ENCODE measurements at regions not wholly inside any gene's neighbourhood (a gene's known extent, or its start where the extent isn't known, plus 50 kb on each side); places are given as distances from the start of the nearest gene placed in this dataset.

DNA sequence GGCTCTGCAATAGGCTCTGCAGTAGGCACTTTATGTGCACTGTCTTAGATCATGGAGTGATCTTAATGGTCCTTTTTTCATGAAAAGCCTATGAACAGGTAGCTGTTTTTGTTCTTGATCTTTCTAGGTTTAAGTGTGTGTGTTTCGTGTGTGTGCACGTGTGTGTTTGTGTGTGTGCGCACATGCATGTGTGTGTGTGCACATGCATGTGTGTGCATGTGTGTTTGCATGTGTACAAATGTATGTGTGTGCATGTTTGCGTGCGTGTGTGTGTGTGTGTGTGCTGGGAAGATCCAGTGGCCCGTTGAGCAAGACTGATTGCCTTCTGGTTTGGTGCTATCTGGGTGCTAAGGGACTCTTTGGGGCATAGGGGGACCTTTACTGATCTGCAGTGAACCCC lies 334.8 kb downstream of the GLRX3 start:
- ChIA-PET POLR2A (no interaction called here), CTCF (no interaction called here)
- DNase-seq, result no peak
- H3K36me3 ChIP-seq (ENCODE audit: control insufficient read depth in 4 of 4, insufficient read depth in 4 of 4, low read length in 3 of 4), result no peaks in the 10 kb centered on the region
- H3K9me3 ChIP-seq (ENCODE audit: control extremely low read depth in 1 of 5, control insufficient read depth in 4 of 5, insufficient read depth in 2 of 5, low read depth in 1 of 5, low read length in 4 of 5), result peaks cover 0 to 10% (median 6%) of the 10 kb centered on the region in 5 experiments
- no peak overlapping the region for H3K27ac ChIP-seq (ENCODE audit: insufficient read depth in 1 of 2, low read depth in 1 of 2, low read length in 2 of 2, poor library complexity in 1 of 2, severe bottlenecking in 2 of 2)
- H3K27me3 ChIP-seq (replicated peaks in 2 of 5; ENCODE audit: control insufficient read depth in 4 of 5, insufficient read depth in 5 of 5, low read length in 4 of 5), result no peaks in the 10 kb centered on the region
- no peaks in the 10 kb centered on the region for H3K4me1 ChIP-seq (ENCODE audit: control extremely low read depth in 1 of 4, control insufficient read depth in 4 of 4, insufficient read depth in 4 of 4, low read length in 3 of 4)
- no peak overlapping the region for H3K4me3 ChIP-seq (ENCODE audit: control insufficient read depth in 1 of 7, extremely low read depth in 1 of 7, insufficient read depth in 4 of 7, low read depth in 2 of 7, low read length in 6 of 7)
- WGBS (ENCODE audit: insufficient coverage), result 100% methylated on average over 3 of the region's 6 CpGs

DNA sequence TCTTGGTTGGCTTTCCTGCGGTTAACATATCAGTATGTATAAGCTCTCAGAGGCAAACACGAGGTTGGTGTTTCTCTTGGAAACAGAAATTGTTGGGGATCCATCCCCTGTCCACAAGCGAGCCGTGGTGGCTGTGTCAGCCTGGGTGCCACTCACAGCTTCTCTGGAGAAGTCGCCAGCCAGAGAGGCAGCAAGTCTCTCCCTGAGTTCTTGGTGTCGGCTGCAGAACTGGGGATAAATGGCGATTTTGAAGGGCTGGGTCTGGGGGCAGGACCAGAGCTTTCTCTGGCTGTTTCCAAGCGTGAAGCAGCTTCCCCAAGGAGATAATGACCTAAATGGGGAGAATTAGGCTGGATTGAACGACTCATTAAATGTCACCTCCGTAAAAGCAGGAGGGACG lies 335.3 kb downstream of the GLRX3 start:
- no peaks in the 10 kb centered on the region for H3K36me3 ChIP-seq (ENCODE audit: control insufficient read depth in 4 of 4, insufficient read depth in 4 of 4, low read length in 3 of 4)
- DNase-seq, result no peak
- H3K27me3 ChIP-seq (replicated peaks in 2 of 5; ENCODE audit: control insufficient read depth in 4 of 5, insufficient read depth in 5 of 5, low read length in 4 of 5), result no peaks in the 10 kb centered on the region
- CTCF ChIA-PET, result no interaction called here
- no peak overlapping the region for H3K4me3 ChIP-seq (ENCODE audit: control insufficient read depth in 1 of 7, extremely low read depth in 1 of 7, insufficient read depth in 4 of 7, low read depth in 2 of 7, low read length in 6 of 7)
- H3K27ac ChIP-seq (ENCODE audit: insufficient read depth in 1 of 2, low read depth in 1 of 2, low read length in 2 of 2, poor library complexity in 1 of 2, severe bottlenecking in 2 of 2), result no peak overlapping the region
- POLR2A ChIA-PET, result no interaction called here
- H3K9me3 ChIP-seq (ENCODE audit: control extremely low read depth in 1 of 5, control insufficient read depth in 4 of 5, insufficient read depth in 2 of 5, low read depth in 1 of 5, low read length in 4 of 5), result peaks cover 0 to 10% (median 6%) of the 10 kb centered on the region in 5 experiments
- WGBS (ENCODE audit: insufficient coverage), result 83% methylated on average over 11 of the region's 11 CpGs
- H3K4me1 ChIP-seq (ENCODE audit: control extremely low read depth in 1 of 4, control insufficient read depth in 4 of 4, insufficient read depth in 4 of 4, low read length in 3 of 4), result no peaks in the 10 kb centered on the region

- CTCF ChIA-PET, result no interaction called here
- Histone ChIP-seq H3K9me3 (ENCODE audit: control extremely low read depth in 1 of 5, control insufficient read depth in 4 of 5, insufficient read depth in 2 of 5, low read depth in 1 of 5, low read length in 4 of 5) (peaks cover 0 to 10% (median 6%) of the 10 kb centered on the region in 5 experiments), H3K27ac (ENCODE audit: insufficient read depth in 1 of 2, low read depth in 1 of 2, low read length in 2 of 2, poor library complexity in 1 of 2, severe bottlenecking in 2 of 2) (no peak overlapping the region), H3K27me3 (replicated peaks in 2 of 5; ENCODE audit: control insufficient read depth in 4 of 5, insufficient read depth in 5 of 5, low read length in 4 of 5) (no peaks in the 10 kb centered on the region), H3K36me3 (ENCODE audit: control insufficient read depth in 4 of 4, insufficient read depth in 4 of 4, low read length in 3 of 4) (no peaks in the 10 kb centered on the region), H3K4me1 (ENCODE audit: control extremely low read depth in 1 of 4, control insufficient read depth in 4 of 4, insufficient read depth in 4 of 4, low read length in 3 of 4) (no peaks in the 10 kb centered on the region), H3K4me3 (ENCODE audit: control insufficient read depth in 1 of 7, extremely low read depth in 1 of 7, insufficient read depth in 4 of 7, low read depth in 2 of 7, low read length in 6 of 7) (no peak overlapping the region)
- 78% methylated on average over 5 of the region's 5 CpGs for WGBS (ENCODE audit: insufficient coverage)
- POLR2A ChIA-PET, result no interaction called here
- no peak for DNase-seq
Observed at GRCh38 chr10:130472236-130472635, 336.0 kb downstream of the GLRX3 start.

- WGBS (ENCODE audit: insufficient coverage), result 86% methylated on average over 6 of the region's 9 CpGs
- ChIA-PET POLR2A (no interaction called here), CTCF (no interaction called here)
Observed at GRCh38 chr10:130474591-130474990, 338.4 kb downstream of the GLRX3 start.

DNA sequence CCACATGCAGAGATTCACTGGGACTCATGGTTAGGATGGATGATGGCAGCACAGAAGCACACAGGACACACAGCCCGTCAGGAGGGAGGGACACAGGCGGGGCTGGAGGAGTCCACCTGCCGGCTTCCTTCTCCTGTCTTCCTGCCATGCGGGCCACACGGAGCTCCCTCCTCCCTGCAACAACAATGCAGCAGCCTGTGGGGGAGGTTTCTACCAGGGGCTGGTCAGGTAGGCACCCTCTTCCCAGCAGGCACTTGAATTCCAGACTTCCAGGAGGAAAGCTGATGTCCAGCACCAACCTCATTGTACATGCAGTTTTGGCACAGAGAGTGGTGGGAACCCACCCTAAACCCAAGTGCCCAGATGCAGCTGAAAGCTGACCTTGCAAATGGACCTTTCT lies 341.2 kb downstream of the GLRX3 start:
- Histone ChIP-seq H3K27me3 (replicated peaks in 2 of 5; ENCODE audit: control insufficient read depth in 4 of 5, insufficient read depth in 5 of 5, low read length in 4 of 5) (peaks cover 0 to 2% (median 0%) of the 10 kb centered on the region in 5 experiments), H3K27ac (ENCODE audit: insufficient read depth in 1 of 2, low read depth in 1 of 2, low read length in 2 of 2, poor library complexity in 1 of 2, severe bottlenecking in 2 of 2) (no peak overlapping the region), H3K4me1 (ENCODE audit: control extremely low read depth in 1 of 4, control insufficient read depth in 4 of 4, insufficient read depth in 4 of 4, low read length in 3 of 4) (no peaks in the 10 kb centered on the region), H3K36me3 (ENCODE audit: control insufficient read depth in 4 of 4, insufficient read depth in 4 of 4, low read length in 3 of 4) (no peaks in the 10 kb centered on the region), H3K4me3 (ENCODE audit: control insufficient read depth in 1 of 7, extremely low read depth in 1 of 7, insufficient read depth in 4 of 7, low read depth in 2 of 7, low read length in 6 of 7) (no peak overlapping the region), H3K9me3 (ENCODE audit: control extremely low read depth in 1 of 5, control insufficient read depth in 4 of 5, insufficient read depth in 2 of 5, low read depth in 1 of 5, low read length in 4 of 5) (no peaks in the 10 kb centered on the region)
- DNase-seq, result no peak
- ChIA-PET CTCF (no interaction called here), POLR2A (no interaction called here)
- 73% methylated on average over 3 of the region's 5 CpGs for WGBS (ENCODE audit: insufficient coverage)

More at GRCh38 chr10:130474591-130474990, 338.4 kb downstream of the GLRX3 start:
- H3K9me3 ChIP-seq (ENCODE audit: control extremely low read depth in 1 of 5, control insufficient read depth in 4 of 5, insufficient read depth in 2 of 5, low read depth in 1 of 5, low read length in 4 of 5), result peaks cover 0 to 6% (median 0%) of the 10 kb centered on the region in 5 experiments
- H3K4me1 ChIP-seq (ENCODE audit: control extremely low read depth in 1 of 4, control insufficient read depth in 4 of 4, insufficient read depth in 4 of 4, low read length in 3 of 4), result no peaks in the 10 kb centered on the region
- no peak overlapping the region for H3K4me3 ChIP-seq (ENCODE audit: control insufficient read depth in 1 of 7, extremely low read depth in 1 of 7, insufficient read depth in 4 of 7, low read depth in 2 of 7, low read length in 6 of 7)
- no peak for DNase-seq
- H3K27ac ChIP-seq (ENCODE audit: insufficient read depth in 1 of 2, low read depth in 1 of 2, low read length in 2 of 2, poor library complexity in 1 of 2, severe bottlenecking in 2 of 2), result no peak overlapping the region
- no peaks in the 10 kb centered on the region for H3K27me3 ChIP-seq (replicated peaks in 2 of 5; ENCODE audit: control insufficient read depth in 4 of 5, insufficient read depth in 5 of 5, low read length in 4 of 5)
- H3K36me3 ChIP-seq (ENCODE audit: control insufficient read depth in 4 of 4, insufficient read depth in 4 of 4, low read length in 3 of 4), result no peaks in the 10 kb centered on the region

GRCh38 chr10:130479146-130479545 lies 343.0 kb downstream of the GLRX3 start:
- Histone ChIP-seq H3K27ac (ENCODE audit: insufficient read depth in 1 of 2, low read depth in 1 of 2, low read length in 2 of 2, poor library complexity in 1 of 2, severe bottlenecking in 2 of 2) (no peak overlapping the region), H3K36me3 (ENCODE audit: control insufficient read depth in 4 of 4, insufficient read depth in 4 of 4, low read length in 3 of 4) (no peaks in the 10 kb centered on the region), H3K4me3 (ENCODE audit: control insufficient read depth in 1 of 7, extremely low read depth in 1 of 7, insufficient read depth in 4 of 7, low read depth in 2 of 7, low read length in 6 of 7) (no peak overlapping the region), H3K27me3 (replicated peaks in 2 of 5; ENCODE audit: control insufficient read depth in 4 of 5, insufficient read depth in 5 of 5, low read length in 4 of 5) (peaks cover 0 to 2% (median 0%) of the 10 kb centered on the region in 5 experiments), H3K4me1 (ENCODE audit: control extremely low read depth in 1 of 4, control insufficient read depth in 4 of 4, insufficient read depth in 4 of 4, low read length in 3 of 4) (no peaks in the 10 kb centered on the region), H3K9me3 (ENCODE audit: control extremely low read depth in 1 of 5, control insufficient read depth in 4 of 5, insufficient read depth in 2 of 5, low read depth in 1 of 5, low read length in 4 of 5) (no peaks in the 10 kb centered on the region)
- ChIA-PET POLR2A (no interaction called here), CTCF (no interaction called here)
- no peak for DNase-seq
- 89% methylated on average over 4 of the region's 7 CpGs for WGBS (ENCODE audit: insufficient coverage)

DNA sequence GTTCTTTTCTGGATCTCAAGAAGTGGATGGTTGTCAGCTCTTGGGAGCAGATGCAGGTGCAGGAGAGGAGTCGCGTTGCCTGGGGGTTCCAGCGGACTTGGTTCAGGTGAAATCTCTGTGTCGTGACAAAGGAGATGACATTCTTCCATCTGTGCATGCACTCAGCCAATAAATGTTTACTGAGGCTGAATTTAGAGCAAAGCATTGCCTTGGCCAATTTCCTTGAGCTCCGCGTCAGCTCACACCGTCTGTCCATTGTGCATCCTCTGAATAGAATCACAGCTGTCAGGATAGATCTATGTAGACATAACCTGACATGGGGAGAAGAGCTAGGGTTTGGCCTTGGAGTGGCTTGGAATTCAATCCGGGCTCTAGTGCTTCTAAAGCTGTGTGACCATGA lies 343.7 kb downstream of the GLRX3 start:
- DNase-seq, result no peak
- 96% methylated on average over 8 of the region's 8 CpGs for WGBS (ENCODE audit: insufficient coverage)
- Histone ChIP-seq H3K36me3 (ENCODE audit: control insufficient read depth in 4 of 4, insufficient read depth in 4 of 4, low read length in 3 of 4) (no peaks in the 10 kb centered on the region), H3K4me1 (ENCODE audit: control extremely low read depth in 1 of 4, control insufficient read depth in 4 of 4, insufficient read depth in 4 of 4, low read length in 3 of 4) (no peaks in the 10 kb centered on the region), H3K4me3 (ENCODE audit: control insufficient read depth in 1 of 7, extremely low read depth in 1 of 7, insufficient read depth in 4 of 7, low read depth in 2 of 7, low read length in 6 of 7) (no peak overlapping the region), H3K27ac (ENCODE audit: insufficient read depth in 1 of 2, low read depth in 1 of 2, low read length in 2 of 2, poor library complexity in 1 of 2, severe bottlenecking in 2 of 2) (no peak overlapping the region), H3K27me3 (replicated peaks in 2 of 5; ENCODE audit: control insufficient read depth in 4 of 5, insufficient read depth in 5 of 5, low read length in 4 of 5) (peaks cover 0 to 2% (median 0%) of the 10 kb centered on the region in 5 experiments), H3K9me3 (ENCODE audit: control extremely low read depth in 1 of 5, control insufficient read depth in 4 of 5, insufficient read depth in 2 of 5, low read depth in 1 of 5, low read length in 4 of 5) (no peaks in the 10 kb centered on the region)
- POLR2A ChIA-PET, result no interaction called here
- CTCF ChIA-PET, result no interaction called here
